OCI-LY7 (cell line): ENCODE measurements at regions not wholly inside any gene's neighbourhood (a gene's known extent, or its start where the extent isn't known, plus 50 kb on each side); places are given as distances from the start of the nearest gene placed in this dataset.

Experiments used
- CTCF ChIP-seq: fragments of 200-600 bp; sonication (generic); conservative IDR thresholded peaks from 2 replicates; pipeline ENCODE4 v1.5.1; 2014; ENCODE audit warnings: mild to moderate bottlenecking, antibody characterized with exemption, low read length, moderate library complexity, mixed read lengths
- EZH2phosphoT487 ChIP-seq: fragments of 200-600 bp; sonication (generic); IDR thresholded peaks from 2 replicates; pipeline ENCODE4 v1.6.1; 2018; ENCODE audit warnings: low read depth, borderline replicate concordance, mild to moderate bottlenecking, mixed run types, antibody characterized with exemption, low read length, moderate library complexity, mixed read lengths

GRCh38 chr22:48072777-48073176, 1310.3 kb downstream of the TBC1D22A start:
- TF ChIP-seq CTCF (no peak), EZH2phosphoT487 (no peak)
